GM18868 (cell line): ENCODE measurements at regions not wholly inside any gene's neighbourhood (a gene's known extent, or its start where the extent isn't known, plus 50 kb on each side); places are given as distances from the start of the nearest gene placed in this dataset.
A peak's percentile ranks its signal among the peaks of the same experiment; 100 is the strongest.

Source experiments
- ATAC-seq: cut with Tn5 transposase; IDR thresholded peaks from one replicate; pipeline ENCODE4 v1.9.1; 2021; ENCODE audit warnings: mild to moderate bottlenecking, moderate library complexity; ENCODE audit not compliant: unreplicated experiment

DNA sequence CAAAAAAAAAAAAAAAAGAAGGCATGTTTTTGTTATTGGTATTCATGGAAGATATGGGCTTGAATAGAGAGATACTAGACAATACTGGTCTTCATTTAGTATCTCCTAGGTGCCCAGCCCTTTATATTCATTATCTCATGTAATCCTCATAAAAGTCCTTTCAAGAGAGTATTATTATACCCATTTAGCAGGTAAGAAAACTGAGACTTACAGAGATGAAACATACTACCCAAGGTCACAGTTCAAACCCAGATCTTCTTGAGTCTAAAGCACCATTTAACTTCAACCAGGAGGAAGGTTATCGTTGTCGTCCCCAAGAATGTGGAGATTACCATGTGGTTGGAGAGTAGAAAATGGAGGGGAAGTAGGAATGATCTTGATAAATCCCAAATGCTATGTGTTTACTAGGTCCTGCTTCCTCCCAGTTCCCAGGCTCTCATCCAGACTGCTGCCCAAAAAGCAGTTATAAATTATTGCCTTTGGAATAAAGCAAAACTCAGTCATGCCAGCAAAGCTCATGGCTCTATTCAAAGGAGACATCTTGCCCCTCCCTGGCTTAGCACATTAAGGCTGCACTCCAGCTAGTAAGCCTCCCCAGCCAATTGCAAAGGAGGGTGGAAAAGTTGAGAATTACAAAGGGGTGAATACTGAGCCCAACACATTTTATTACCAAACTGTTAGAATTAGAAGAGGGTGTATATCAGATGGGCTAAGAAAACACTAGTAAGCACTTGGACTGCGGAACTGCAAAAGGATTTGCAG is 163.9 kb downstream of the PIK3R1 start:
- ATAC-seq, result no peak

- ATAC-seq, result no peak
These were observed 164.5 kb downstream of the PIK3R1 start for GRCh38 chr5:68380078-68380477.

GRCh38 chr5:68381060-68381459 is 165.5 kb downstream of the PIK3R1 start:
- ATAC-seq, result no peak

- ATAC-seq, result no peak
These were observed 166.4 kb downstream of the PIK3R1 start for GRCh38 chr5:68381909-68382308.

DNA sequence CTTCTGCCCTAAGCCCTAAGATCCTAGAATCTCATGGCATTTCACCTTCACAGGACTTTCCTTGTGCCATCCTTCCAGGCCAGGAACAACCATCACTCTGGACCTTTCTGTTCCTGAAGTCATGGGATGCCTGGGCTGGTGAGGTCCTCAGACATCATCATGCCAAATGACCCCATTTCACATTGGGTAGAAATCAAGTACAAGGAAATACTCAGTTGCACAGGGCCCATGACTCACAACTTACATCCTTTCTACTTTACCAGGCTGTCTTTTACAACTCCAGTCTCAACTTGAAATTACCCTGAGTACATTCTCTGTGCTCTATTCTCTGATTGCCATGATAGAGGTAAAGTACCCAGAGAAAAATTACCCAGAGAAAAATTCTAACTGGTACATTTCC is 167.1 kb downstream of the PIK3R1 start:
- no peak for ATAC-seq

- no peak for ATAC-seq
These were observed 168.3 kb downstream of the PIK3R1 start for GRCh38 chr5:68383888-68384310.

DNA sequence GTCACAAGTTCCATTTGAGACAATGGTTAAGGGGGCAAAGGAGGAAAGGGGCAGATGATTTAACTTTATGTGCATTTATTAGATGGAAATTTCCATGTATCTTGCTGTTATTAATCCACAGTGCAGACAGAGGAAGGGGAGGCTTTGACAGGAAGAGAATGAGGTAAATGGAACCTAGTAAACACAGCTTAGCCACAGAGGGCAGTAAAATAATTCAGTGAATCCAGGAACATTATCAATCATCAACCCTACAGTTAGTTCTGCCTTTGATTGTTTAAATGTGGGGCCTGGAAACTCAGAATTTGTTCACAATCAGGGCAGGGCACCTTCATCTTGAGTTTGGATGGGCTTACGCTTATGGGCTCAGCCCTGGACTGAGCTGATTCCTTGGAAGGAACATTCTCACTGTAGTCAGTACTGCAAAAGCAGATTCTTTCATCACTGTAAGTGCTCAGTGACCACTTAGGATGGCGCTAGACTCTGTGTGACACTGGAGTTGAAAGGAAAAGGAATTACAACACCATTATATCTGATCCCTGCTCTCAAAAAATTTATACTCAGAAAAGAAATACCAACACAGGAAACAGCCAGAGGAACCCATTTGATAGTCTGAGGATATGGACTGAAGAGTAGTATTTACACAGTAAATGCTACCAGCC is 169.5 kb downstream of the PIK3R1 start:
- ATAC-seq, result no peak

DNA sequence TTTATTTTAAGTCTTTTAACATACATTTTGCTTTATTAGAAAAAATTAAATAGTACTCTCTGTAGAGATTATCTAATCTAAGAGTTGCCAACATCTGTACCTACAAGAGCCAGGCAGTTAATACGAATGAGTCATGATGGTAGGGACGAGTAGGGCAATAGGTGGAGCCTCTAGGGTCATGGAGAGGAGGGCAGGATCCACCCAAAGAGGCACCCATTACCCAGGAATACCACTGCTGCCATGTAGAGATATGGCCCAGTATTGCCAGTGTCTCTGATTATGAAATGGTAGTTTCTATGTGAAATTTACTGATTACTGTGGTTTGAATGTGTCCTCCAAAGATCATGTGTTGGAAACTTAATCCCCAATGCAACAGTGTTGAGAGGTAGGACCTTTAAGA is 170.4 kb downstream of the PIK3R1 start:
- ATAC-seq, result no peak

GRCh38 chr5:68387074-68387796 is 171.7 kb downstream of the PIK3R1 start:
- ATAC-seq, result no peak

- ATAC-seq, result no peak
These were observed 174.1 kb downstream of the PIK3R1 start for GRCh38 chr5:68389618-68390017.

DNA sequence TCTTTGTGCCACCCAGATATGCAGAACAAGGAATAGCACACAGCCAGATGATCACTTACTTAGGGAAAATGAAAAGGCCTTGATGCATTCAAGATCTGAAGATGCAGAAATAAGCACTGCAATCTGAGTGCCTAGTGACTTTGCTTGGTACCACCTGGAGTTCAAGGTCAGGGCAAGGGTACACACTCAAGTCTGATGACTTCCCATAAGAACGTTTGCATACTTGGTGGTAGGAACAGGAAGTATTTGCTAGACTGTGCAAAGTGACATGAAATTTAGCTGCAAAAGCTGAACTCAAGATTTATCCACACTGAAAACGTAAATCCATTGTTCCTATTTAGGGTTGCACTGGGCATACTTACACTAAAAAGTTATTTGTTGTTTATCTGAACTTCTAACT is 177.1 kb downstream of the PIK3R1 start:
- ATAC-seq, result no peak

DNA sequence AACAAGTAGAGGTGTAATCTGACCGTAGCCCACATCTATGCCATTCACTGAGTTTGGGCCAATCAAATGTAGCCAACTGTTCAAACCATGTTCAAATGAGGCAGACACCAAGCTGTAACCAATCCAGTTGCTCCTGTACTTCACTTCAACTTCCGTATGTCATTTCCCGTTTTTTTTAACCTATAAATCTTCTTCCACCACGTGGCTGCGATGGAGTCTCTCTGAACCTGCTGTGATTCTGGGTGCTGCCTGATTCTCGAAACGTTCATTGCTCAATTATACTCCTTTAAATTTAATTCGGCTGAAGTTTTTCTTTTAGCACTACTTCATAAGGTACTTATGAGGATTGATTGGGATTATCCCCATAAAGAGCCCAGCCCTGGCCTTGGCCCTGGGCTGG is 179.7 kb downstream of the PIK3R1 start:
- no peak for ATAC-seq

GRCh38 chr5:68395926-68396511 is 180.5 kb downstream of the PIK3R1 start:
- ATAC-seq, result no peak

DNA sequence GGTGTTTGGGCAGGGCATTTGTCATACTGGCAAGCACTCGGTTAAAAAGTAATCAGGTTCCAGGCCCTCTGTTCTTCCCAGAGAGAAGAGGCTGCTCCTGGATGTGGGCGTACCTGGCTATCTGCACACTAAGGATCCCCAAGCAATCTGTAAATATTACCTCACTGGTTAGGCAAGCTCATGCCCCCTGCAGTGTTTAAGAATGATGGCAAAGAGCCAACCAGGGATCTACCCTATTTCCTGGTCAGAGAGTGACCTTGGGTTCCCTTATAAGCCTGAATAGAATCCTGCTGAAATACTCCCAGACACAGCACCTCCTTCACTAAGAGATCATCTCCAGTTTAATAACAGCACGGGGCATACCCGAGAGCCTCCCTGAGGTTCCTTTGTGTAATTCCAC is 181.2 kb downstream of the PIK3R1 start:
- no peak for ATAC-seq

DNA sequence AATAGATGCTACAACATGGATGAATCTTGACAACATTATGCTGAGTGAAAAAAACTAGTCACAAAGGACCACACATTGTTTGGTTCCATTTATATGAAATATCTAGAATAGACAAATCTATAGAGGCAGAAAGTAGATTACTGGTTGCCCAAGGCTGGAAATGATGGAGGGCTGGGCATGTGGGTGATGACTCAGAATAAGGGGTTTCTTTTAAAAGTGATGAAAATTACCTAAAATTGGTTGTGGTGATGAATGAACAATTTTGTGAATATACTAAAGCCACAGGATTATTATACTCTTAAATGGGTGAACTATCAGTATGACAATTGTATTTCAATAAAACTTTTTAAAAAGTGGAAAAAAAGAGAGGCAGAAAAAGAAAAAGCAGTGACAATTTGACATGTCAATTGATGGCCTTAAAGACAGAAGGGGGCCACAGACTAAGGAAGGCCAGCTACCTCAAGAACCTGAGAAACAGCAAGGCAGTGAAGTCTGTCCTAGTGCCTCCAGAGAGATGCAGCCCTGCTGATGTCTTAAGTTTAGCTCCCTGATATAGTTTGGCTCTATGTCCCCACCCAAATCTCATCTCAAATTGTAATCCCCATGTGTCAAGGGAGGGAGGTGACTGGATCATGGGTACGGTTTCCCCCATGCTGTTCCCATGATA is 182.7 kb downstream of the PIK3R1 start:
- ATAC-seq, result no peak

GRCh38 chr5:68403301-68403700 is 187.7 kb downstream of the PIK3R1 start:
- no peak for ATAC-seq

- ATAC-seq, result no peak
These were observed 188.7 kb downstream of the PIK3R1 start for GRCh38 chr5:68404246-68404645.

GRCh38 chr5:68405026-68405684 is 189.6 kb downstream of the PIK3R1 start:
- ATAC-seq, result no peak

- ATAC-seq, result peak; percentile 30
These were observed 190.5 kb downstream of the PIK3R1 start for GRCh38 chr5:68405784-68406743.
